H1 (cell line): ENCODE measurements at regions not wholly inside any gene's neighbourhood (a gene's known extent, or its start where the extent isn't known, plus 50 kb on each side); places are given as distances from the start of the nearest gene placed in this dataset.

ENCODE experiments used
- EP300 ChIP-seq, 2 experiments: IDR thresholded peaks; 1 replicate in 1 of 2; 2 replicates in 1 of 2; pipeline ENCODE4 v1.6.1; 2011 to 2012; ENCODE audit warnings: low read depth in 2 of 2, low read length in 2 of 2, mild to moderate bottlenecking in 2 of 2, borderline replicate concordance in 1 of 2, inconsistent platforms in 1 of 2, moderate library complexity in 1 of 2
- HDAC2 ChIP-seq, 2 experiments: fragments of 300-600 bp in 1 of 2; sonication (generic) in 1 of 2; IDR thresholded peaks; 2 replicates each; pipeline ENCODE4 v1.6.1; 2011 to 2012; ENCODE audit warnings: low read depth in 2 of 2, low read length in 2 of 2, mild to moderate bottlenecking in 2 of 2, moderate library complexity in 2 of 2, borderline replicate concordance in 1 of 2, inconsistent platforms in 1 of 2
- POLR2AphosphoS5 ChIP-seq: IDR thresholded peaks from 2 replicates; pipeline ENCODE4 v1.6.1; 2011; ENCODE audit warnings: low read depth, low read length
- SRF ChIP-seq: IDR thresholded peaks from 2 replicates; pipeline ENCODE4 v1.6.1; 2011; ENCODE audit warnings: mild to moderate bottlenecking, low read depth, low read length, moderate library complexity
- TAF1 ChIP-seq: IDR thresholded peaks from 2 replicates; pipeline ENCODE4 v1.6.1; 2011; ENCODE audit warnings: mild to moderate bottlenecking, low read depth, low read length
- TF ChIP-seq, protein P1 (sequence below): fragments of 300-600 bp; sonication (generic); IDR thresholded peaks from 2 replicates; pipeline ENCODE4 v1.7.1; 2012; ENCODE audit warnings: low read length, moderate library complexity, mild to moderate bottlenecking, inconsistent platforms; ENCODE audit not compliant: insufficient replicate concordance

DNA sequence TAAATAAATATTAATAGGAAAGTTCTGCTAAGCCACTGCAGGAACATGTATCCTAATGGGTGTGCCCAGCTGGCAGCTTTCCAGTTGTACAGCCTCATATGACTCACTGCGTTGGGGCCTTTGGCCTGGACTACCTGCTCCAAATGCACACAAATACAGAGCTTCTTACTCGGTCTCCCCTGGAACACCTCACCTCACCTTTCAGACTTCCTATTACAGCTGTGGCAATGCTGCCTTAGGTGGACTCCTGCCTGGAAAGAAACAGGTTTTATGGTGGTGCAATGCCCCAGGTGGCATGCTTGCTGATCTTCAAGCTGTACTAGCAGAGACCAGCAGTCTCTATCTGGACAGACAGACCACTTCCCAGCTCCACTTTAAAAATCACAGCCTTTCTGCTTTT is 85.7 kb upstream of the EXOC1L start (continued):
- TF ChIP-seq, protein P1, sequence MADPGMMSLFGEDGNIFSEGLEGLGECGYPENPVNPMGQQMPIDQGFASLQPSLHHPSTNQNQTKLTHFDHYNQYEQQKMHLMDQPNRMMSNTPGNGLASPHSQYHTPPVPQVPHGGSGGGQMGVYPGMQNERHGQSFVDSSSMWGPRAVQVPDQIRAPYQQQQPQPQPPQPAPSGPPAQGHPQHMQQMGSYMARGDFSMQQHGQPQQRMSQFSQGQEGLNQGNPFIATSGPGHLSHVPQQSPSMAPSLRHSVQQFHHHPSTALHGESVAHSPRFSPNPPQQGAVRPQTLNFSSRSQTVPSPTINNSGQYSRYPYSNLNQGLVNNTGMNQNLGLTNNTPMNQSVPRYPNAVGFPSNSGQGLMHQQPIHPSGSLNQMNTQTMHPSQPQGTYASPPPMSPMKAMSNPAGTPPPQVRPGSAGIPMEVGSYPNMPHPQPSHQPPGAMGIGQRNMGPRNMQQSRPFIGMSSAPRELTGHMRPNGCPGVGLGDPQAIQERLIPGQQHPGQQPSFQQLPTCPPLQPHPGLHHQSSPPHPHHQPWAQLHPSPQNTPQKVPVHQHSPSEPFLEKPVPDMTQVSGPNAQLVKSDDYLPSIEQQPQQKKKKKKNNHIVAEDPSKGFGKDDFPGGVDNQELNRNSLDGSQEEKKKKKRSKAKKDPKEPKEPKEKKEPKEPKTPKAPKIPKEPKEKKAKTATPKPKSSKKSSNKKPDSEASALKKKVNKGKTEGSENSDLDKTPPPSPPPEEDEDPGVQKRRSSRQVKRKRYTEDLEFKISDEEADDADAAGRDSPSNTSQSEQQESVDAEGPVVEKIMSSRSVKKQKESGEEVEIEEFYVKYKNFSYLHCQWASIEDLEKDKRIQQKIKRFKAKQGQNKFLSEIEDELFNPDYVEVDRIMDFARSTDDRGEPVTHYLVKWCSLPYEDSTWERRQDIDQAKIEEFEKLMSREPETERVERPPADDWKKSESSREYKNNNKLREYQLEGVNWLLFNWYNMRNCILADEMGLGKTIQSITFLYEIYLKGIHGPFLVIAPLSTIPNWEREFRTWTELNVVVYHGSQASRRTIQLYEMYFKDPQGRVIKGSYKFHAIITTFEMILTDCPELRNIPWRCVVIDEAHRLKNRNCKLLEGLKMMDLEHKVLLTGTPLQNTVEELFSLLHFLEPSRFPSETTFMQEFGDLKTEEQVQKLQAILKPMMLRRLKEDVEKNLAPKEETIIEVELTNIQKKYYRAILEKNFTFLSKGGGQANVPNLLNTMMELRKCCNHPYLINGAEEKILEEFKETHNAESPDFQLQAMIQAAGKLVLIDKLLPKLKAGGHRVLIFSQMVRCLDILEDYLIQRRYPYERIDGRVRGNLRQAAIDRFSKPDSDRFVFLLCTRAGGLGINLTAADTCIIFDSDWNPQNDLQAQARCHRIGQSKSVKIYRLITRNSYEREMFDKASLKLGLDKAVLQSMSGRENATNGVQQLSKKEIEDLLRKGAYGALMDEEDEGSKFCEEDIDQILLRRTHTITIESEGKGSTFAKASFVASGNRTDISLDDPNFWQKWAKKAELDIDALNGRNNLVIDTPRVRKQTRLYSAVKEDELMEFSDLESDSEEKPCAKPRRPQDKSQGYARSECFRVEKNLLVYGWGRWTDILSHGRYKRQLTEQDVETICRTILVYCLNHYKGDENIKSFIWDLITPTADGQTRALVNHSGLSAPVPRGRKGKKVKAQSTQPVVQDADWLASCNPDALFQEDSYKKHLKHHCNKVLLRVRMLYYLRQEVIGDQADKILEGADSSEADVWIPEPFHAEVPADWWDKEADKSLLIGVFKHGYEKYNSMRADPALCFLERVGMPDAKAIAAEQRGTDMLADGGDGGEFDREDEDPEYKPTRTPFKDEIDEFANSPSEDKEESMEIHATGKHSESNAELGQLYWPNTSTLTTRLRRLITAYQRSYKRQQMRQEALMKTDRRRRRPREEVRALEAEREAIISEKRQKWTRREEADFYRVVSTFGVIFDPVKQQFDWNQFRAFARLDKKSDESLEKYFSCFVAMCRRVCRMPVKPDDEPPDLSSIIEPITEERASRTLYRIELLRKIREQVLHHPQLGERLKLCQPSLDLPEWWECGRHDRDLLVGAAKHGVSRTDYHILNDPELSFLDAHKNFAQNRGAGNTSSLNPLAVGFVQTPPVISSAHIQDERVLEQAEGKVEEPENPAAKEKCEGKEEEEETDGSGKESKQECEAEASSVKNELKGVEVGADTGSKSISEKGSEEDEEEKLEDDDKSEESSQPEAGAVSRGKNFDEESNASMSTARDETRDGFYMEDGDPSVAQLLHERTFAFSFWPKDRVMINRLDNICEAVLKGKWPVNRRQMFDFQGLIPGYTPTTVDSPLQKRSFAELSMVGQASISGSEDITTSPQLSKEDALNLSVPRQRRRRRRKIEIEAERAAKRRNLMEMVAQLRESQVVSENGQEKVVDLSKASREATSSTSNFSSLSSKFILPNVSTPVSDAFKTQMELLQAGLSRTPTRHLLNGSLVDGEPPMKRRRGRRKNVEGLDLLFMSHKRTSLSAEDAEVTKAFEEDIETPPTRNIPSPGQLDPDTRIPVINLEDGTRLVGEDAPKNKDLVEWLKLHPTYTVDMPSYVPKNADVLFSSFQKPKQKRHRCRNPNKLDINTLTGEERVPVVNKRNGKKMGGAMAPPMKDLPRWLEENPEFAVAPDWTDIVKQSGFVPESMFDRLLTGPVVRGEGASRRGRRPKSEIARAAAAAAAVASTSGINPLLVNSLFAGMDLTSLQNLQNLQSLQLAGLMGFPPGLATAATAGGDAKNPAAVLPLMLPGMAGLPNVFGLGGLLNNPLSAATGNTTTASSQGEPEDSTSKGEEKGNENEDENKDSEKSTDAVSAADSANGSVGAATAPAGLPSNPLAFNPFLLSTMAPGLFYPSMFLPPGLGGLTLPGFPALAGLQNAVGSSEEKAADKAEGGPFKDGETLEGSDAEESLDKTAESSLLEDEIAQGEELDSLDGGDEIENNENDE, result no peak
- TF ChIP-seq SRF, result no peak
- no peak for TF ChIP-seq EP300 (IDR thresholded peaks at IDR 0.05; ENCODE audit: borderline replicate concordance in 1 of 2, low read depth in 2 of 2, low read length in 2 of 2)
- no peak for TF ChIP-seq HDAC2 (IDR thresholded peaks at IDR 0.05; ENCODE audit: borderline replicate concordance in 1 of 2, low read depth in 2 of 2, low read length in 2 of 2)
- no peak for TF ChIP-seq TAF1
- no peak for TF ChIP-seq POLR2AphosphoS5
